ENCODE measurements at regions not wholly inside any gene's neighbourhood (a gene's known extent, or its start where the extent isn't known, plus 50 kb on each side); places are given as distances from the start of the nearest gene placed in this dataset.

GRCh38 chr17:5843366-5844026, 226.7 kb upstream of the WSCD1 start:
- H3K9me3 Mint-ChIP-seq: no peaks in the 10 kb centered on the region
- no peak overlapping the region for H3K4me3 Mint-ChIP-seq
- peaks cover 4% of the 10 kb centered on the region for H3K27me3 Mint-ChIP-seq (ENCODE audit: low read depth)
- ATAC-seq (no peak), DNase-seq (no peak)
- H3K4me1 Mint-ChIP-seq (ENCODE audit: low read depth): no peaks in the 10 kb centered on the region
- no peaks in the 10 kb centered on the region for H3K36me3 Mint-ChIP-seq (ENCODE audit: insufficient read depth)

DNA sequence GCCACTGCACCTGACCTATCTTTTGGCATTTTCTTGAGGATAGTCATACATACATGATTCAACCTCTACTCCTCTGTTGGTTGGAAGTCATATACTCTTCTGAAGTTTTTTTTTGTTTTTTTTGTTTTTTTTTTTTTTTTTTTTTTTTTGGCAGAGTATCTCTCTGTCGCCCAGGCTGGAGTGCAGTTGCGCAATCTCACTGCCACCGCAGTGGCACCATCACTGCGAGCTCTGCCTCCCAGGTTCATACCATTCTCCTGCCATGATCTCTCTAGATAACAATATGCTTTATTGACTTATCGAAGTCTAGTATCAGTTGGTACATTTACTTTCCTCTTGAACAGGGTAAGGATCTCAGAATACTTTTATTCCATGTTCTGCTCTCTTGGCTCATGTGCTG, 224.2 kb upstream of the WSCD1 start:
- peaks cover 8% of the 10 kb centered on the region for H3K27me3 Mint-ChIP-seq (ENCODE audit: low read depth)
- no peak for ATAC-seq
- no peak for DNase-seq
- no peak overlapping the region for H3K4me3 Mint-ChIP-seq
- H3K9me3 Mint-ChIP-seq: no peaks in the 10 kb centered on the region
- H3K36me3 Mint-ChIP-seq (ENCODE audit: insufficient read depth): no peaks in the 10 kb centered on the region
- H3K4me1 Mint-ChIP-seq (ENCODE audit: low read depth): no peaks in the 10 kb centered on the region

GRCh38 chr17:5854871-5855554, 215.2 kb upstream of the WSCD1 start:
- no peaks in the 10 kb centered on the region for H3K9me3 Mint-ChIP-seq
- H3K36me3 Mint-ChIP-seq (ENCODE audit: insufficient read depth): no peaks in the 10 kb centered on the region
- no peaks in the 10 kb centered on the region for H3K4me1 Mint-ChIP-seq (ENCODE audit: low read depth)
- peaks cover 14% of the 10 kb centered on the region for H3K27me3 Mint-ChIP-seq (ENCODE audit: low read depth)
- DNase-seq: no peak
- no peak for ATAC-seq
- no peak overlapping the region for H3K4me3 Mint-ChIP-seq

- ATAC-seq: no peak
- H3K27me3 Mint-ChIP-seq (ENCODE audit: low read depth): peaks cover 15% of the 10 kb centered on the region
- H3K9me3 Mint-ChIP-seq: no peaks in the 10 kb centered on the region
- no peak overlapping the region for H3K4me3 Mint-ChIP-seq
- no peak for DNase-seq
- H3K36me3 Mint-ChIP-seq (ENCODE audit: insufficient read depth): no peaks in the 10 kb centered on the region
- no peaks in the 10 kb centered on the region for H3K4me1 Mint-ChIP-seq (ENCODE audit: low read depth)
Observed at GRCh38 chr17:5861246-5861645, 208.9 kb upstream of the WSCD1 start.

- Mint-ChIP-seq H3K36me3 (ENCODE audit: insufficient read depth) (no peaks in the 10 kb centered on the region), H3K27me3 (ENCODE audit: low read depth) (peaks cover 11% of the 10 kb centered on the region), H3K4me3 (no peak overlapping the region), H3K9me3 (no peaks in the 10 kb centered on the region), H3K4me1 (ENCODE audit: low read depth) (no peaks in the 10 kb centered on the region)
- ATAC-seq: no peak
- no peak for DNase-seq
Observed at GRCh38 chr17:5861854-5862253, 208.3 kb upstream of the WSCD1 start.

DNA sequence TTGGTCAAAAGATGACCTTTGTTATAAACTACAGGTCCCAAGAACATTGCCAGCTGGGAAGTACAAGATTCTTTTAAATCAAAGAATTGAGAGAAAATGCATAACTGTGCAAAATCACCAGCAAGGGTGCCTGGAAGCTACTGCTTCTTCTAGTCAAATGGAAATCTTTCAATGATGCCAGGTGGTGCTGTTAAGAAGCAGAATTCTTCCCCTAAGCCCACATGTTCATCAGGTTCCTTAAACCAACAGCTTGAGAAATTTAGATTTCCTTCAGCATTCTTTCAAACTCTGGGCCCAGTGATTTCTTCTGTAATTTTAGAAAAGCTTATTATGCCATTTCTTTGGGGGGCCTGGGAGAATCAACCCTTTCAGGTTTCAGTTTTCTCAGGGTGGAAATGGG, 207.8 kb upstream of the WSCD1 start:
- no peaks in the 10 kb centered on the region for H3K36me3 Mint-ChIP-seq (ENCODE audit: insufficient read depth)
- DNase-seq: no peak

GRCh38 chr17:5864741-5865657, 205.2 kb upstream of the WSCD1 start:
- H3K4me3 Mint-ChIP-seq: no peak overlapping the region
- DNase-seq (no peak), ATAC-seq (no peak)
- H3K4me1 Mint-ChIP-seq (ENCODE audit: low read depth): no peaks in the 10 kb centered on the region
- H3K9me3 Mint-ChIP-seq: no peaks in the 10 kb centered on the region
- H3K36me3 Mint-ChIP-seq (ENCODE audit: insufficient read depth): no peaks in the 10 kb centered on the region
- H3K27me3 Mint-ChIP-seq (ENCODE audit: low read depth): peaks cover 4% of the 10 kb centered on the region

More for the DNA sequence above, 207.8 kb upstream of the WSCD1 start:
- H3K27me3 Mint-ChIP-seq (ENCODE audit: low read depth): peaks cover 11% of the 10 kb centered on the region
- no peak overlapping the region for H3K4me3 Mint-ChIP-seq
- ATAC-seq: no peak
- no peaks in the 10 kb centered on the region for H3K4me1 Mint-ChIP-seq (ENCODE audit: low read depth)
- no peaks in the 10 kb centered on the region for H3K9me3 Mint-ChIP-seq

- H3K27me3 Mint-ChIP-seq (ENCODE audit: low read depth): no peaks in the 10 kb centered on the region
- no peak for DNase-seq
- H3K4me1 Mint-ChIP-seq (ENCODE audit: low read depth): no peaks in the 10 kb centered on the region
- no peak for ATAC-seq
- no peaks in the 10 kb centered on the region for H3K9me3 Mint-ChIP-seq
- no peak overlapping the region for H3K4me3 Mint-ChIP-seq
- no peaks in the 10 kb centered on the region for H3K36me3 Mint-ChIP-seq (ENCODE audit: insufficient read depth)
Observed at GRCh38 chr17:5866978-5867377, 203.2 kb upstream of the WSCD1 start.

- H3K36me3 Mint-ChIP-seq (ENCODE audit: insufficient read depth): no peaks in the 10 kb centered on the region
- peaks cover 7% of the 10 kb centered on the region for H3K27me3 Mint-ChIP-seq (ENCODE audit: low read depth)
- H3K4me1 Mint-ChIP-seq (ENCODE audit: low read depth): no peaks in the 10 kb centered on the region
- no peak overlapping the region for H3K4me3 Mint-ChIP-seq
- DNase-seq (no peak), ATAC-seq (no peak)
- H3K9me3 Mint-ChIP-seq: no peaks in the 10 kb centered on the region
Observed at GRCh38 chr17:5869041-5869745, 201.0 kb upstream of the WSCD1 start.

DNA sequence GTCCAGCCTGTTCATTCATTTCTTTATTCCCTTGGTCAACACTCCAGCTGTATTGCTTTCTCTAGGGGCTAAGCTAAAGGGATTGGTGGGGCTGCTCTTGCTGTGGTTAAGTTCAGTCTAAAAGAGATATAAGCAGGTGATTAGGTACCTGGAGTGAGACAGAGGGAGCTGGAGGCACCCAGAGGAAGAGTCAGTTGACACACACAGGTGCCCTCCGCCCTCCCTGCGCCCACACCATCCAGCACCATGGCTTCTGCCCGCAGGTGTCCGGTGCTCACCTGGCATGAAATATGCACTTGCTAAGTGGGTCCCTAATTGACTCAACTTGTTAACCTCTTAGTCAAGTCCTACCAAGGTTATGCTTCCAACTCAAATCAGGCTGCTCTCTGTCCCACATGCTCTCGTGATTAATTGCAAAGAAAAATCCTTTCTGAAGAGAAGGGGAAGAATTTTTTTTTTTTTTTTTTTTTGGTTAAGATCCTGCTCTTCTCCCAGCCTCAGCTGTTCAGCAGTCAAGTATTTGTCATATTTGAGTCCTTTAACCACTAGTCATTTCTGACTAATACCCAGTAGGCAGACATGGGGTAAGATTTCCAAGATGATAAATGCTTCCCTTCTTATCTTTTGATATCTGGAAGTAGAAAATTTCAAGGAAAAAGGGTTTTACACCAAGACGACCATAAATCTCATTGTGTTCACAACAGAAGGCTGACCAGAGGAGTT, 199.8 kb upstream of the WSCD1 start:
- Mint-ChIP-seq H3K9me3 (no peaks in the 10 kb centered on the region), H3K4me1 (ENCODE audit: low read depth) (no peaks in the 10 kb centered on the region), H3K36me3 (ENCODE audit: insufficient read depth) (no peaks in the 10 kb centered on the region)

DNA sequence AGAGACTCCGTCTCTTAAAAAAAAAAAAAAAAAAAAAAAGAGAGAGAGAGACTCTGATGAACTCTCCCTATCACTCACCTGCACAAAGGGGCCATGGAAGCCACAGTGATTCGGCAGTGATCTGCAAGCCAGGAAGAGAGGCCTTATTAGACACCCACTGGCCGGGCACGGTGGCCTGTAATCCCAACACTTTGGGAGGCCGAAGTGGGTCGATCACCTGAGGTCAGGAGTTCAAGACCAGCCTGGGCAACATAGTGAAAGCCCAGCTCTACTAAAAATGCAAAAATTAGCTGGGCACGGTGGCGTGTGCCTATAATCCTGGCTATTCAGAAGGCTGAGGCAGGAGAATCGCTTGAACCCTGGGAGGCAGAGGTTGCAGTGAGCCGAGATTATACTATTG, 198.5 kb upstream of the WSCD1 start:
- Mint-ChIP-seq H3K36me3 (ENCODE audit: insufficient read depth) (no peaks in the 10 kb centered on the region), H3K4me1 (ENCODE audit: low read depth) (no peaks in the 10 kb centered on the region), H3K4me3 (no peak overlapping the region), H3K9me3 (no peaks in the 10 kb centered on the region), H3K27me3 (ENCODE audit: low read depth) (peaks cover 12% of the 10 kb centered on the region)
- DNase-seq (no peak), ATAC-seq (no peak)

More for the DNA sequence above, 199.8 kb upstream of the WSCD1 start:
- Mint-ChIP-seq H3K4me3 (no peak overlapping the region), H3K27me3 (ENCODE audit: low read depth) (peaks cover 12% of the 10 kb centered on the region)
- no peak for ATAC-seq
- no peak for DNase-seq

DNA sequence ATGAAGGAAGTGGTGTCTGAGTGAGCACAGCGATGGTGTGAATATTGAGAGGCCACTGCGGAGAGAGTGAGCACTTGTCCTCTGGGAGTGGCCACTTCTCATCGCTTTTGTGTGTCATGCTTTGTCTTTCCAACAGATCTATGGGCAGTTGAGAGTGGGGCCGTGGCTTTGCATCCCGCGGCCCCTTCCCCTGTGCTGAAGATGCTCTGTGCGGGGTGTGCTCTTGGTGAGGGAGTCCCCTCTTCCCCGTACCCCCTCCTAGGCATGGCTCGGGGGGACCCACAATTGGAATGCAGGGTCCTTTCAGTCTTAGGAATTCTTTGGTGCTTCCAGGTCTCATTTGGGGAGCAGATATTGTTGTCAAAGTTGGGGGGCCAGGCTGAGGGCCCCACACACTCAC, 197.3 kb upstream of the WSCD1 start:
- Mint-ChIP-seq H3K27me3 (ENCODE audit: low read depth) (peaks cover 18% of the 10 kb centered on the region), H3K36me3 (ENCODE audit: insufficient read depth) (no peaks in the 10 kb centered on the region), H3K9me3 (no peaks in the 10 kb centered on the region), H3K4me1 (ENCODE audit: low read depth) (no peaks in the 10 kb centered on the region), H3K4me3 (no peak overlapping the region)
- no peak for DNase-seq
- ATAC-seq: no peak

- Mint-ChIP-seq H3K27me3 (ENCODE audit: low read depth) (peaks cover 18% of the 10 kb centered on the region), H3K4me1 (ENCODE audit: low read depth) (no peaks in the 10 kb centered on the region), H3K9me3 (no peaks in the 10 kb centered on the region), H3K36me3 (ENCODE audit: insufficient read depth) (no peaks in the 10 kb centered on the region), H3K4me3 (no peak overlapping the region)
- DNase-seq (no peak), ATAC-seq (no peak)
Observed at GRCh38 chr17:5873781-5874180, 196.4 kb upstream of the WSCD1 start.

DNA sequence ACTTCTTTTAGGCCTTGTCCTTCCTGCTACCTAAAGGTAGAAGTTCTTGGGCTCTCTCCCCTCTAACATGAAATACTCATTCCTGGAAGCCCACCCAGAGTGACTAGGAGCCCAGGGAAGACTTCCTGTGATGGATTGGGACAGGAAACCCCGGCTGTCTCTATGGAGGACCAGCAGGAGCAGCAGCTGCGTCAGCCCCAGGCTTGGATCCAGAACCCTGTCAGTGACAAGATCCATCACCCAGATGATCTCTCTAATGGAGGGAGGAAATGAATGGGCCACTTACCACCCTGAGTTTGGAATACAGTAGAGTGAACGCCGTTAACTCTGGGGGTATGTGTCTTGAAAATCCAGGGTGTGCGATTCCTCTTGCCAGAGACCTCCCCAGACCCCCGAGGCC, 195.7 kb upstream of the WSCD1 start:
- ATAC-seq: no peak
- H3K27me3 Mint-ChIP-seq (ENCODE audit: low read depth): peaks cover 18% of the 10 kb centered on the region
- H3K4me3 Mint-ChIP-seq: no peak overlapping the region
- H3K4me1 Mint-ChIP-seq (ENCODE audit: low read depth): no peaks in the 10 kb centered on the region
- DNase-seq: no peak
- H3K36me3 Mint-ChIP-seq (ENCODE audit: insufficient read depth): no peaks in the 10 kb centered on the region
- H3K9me3 Mint-ChIP-seq: no peaks in the 10 kb centered on the region

All from activated T-cell treated with anti-CD3 and anti-CD28 coated beads, Interleukin-2, amount 50 U/mL, for 4 hours (primary cell).